ENCODE measurements at regions not wholly inside any gene's neighbourhood (a gene's known extent, or its start where the extent isn't known, plus 50 kb on each side); places are given as distances from the start of the nearest gene placed in this dataset.
"Not testable (repeated sequence)": the region's sequence is repeated elsewhere in the genome, so short reads cannot be mapped to it uniquely, and the experiment has no call there.

DNA sequence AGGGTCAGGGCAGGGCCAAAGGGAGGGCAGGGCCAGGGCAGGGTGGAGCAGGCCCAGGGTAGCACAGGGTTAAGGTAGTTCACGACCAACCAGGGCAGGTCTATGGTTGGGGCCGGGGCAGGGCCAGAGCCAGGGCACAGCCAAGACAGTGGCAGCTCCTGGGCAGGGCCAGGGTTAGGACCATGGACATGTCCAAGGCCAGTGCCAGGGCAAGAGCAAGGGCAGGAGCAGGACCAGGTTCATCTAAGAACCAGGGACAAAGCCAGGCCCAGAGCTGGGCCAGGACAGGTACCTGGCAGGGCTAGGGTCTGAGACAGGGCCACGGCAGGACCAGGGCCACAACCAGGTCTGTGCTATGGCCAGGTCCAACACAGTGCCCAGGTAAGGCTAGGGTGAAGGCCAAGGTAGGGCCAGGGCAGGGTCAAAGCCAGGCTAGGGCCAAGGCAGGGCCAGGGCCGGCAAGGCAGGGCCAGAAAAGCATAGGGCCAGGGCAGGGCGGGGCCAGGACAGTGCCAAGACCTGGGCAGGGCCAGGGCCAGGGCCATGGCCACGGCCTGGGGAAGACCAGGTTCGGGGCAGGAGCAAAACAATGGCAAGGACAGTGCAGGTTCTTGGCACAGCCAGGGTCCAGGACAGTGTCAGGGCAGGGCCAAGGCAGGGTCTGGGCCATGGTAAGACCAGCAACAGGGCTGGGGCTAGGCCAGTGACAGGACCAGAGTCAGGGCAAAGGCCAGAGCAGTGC, 2874.4 kb downstream of the RPIA start:
- H3K27ac ChIP-seq (ENCODE audit: insufficient read depth, low read length); H2AK5ac ChIP-seq (ENCODE audit: low read depth, low read length); H3K14ac ChIP-seq (replicated peaks; ENCODE audit: low read depth, low read length); in situ Hi-C loops (cut with MboI; ENCODE audit: low sequenced_read_pairs); H3K9me1 ChIP-seq (ENCODE audit: insufficient read depth, low read length); H4K91ac ChIP-seq (ENCODE audit: insufficient read depth, low read depth, low read length); H2BK5ac ChIP-seq (ENCODE audit: low read depth, low read length, poor library complexity, severe bottlenecking); H3K56ac ChIP-seq (ENCODE audit: extremely low read depth, insufficient read depth, low read length); H3K9me3 ChIP-seq (ENCODE audit: control insufficient read depth, insufficient read depth, low read length); H3K23ac ChIP-seq (ENCODE audit: low read depth, low read length); BruUV-seq (replicated peaks); H2AFZ ChIP-seq (replicated peaks; ENCODE audit: low read length, poor library complexity); H3K4me3 ChIP-seq (ENCODE audit: insufficient read depth, low read depth, low read length); H3K18ac ChIP-seq (ENCODE audit: low read depth, low read length); H4K20me1 ChIP-seq (ENCODE audit: insufficient read depth, low read length); DNase-seq; H4K5ac ChIP-seq (ENCODE audit: low read depth, low read length); H2AK9ac ChIP-seq (replicated peaks; ENCODE audit: low read depth, low read length, poor library complexity); H3K4me1 ChIP-seq (ENCODE audit: control insufficient read depth, insufficient read depth, low read length); H4K8ac ChIP-seq (ENCODE audit: low read depth in 2 of 2, low read length in 2 of 2); intact Hi-C loops (cut with micrococcal nuclease); H2BK15ac ChIP-seq (ENCODE audit: low read depth, low read length); H3K4me2 ChIP-seq (ENCODE audit: low read depth, low read length); H2BK120ac ChIP-seq (ENCODE audit: low read depth, low read length); ATAC-seq (ENCODE audit: low read depth); H3K36me3 ChIP-seq (ENCODE audit: control insufficient read depth, insufficient read depth, low read length); H2BK20ac ChIP-seq (ENCODE audit: low read depth, low read length); H3K4ac ChIP-seq (ENCODE audit: low read depth, low read length); H3K79me1 ChIP-seq (ENCODE audit: low read depth in 1 of 2, low read length in 2 of 2); dilution Hi-C loops (cut with HindIII; ENCODE audit: low sequenced_read_pairs, unreplicated experiment); H3K27me3 ChIP-seq (ENCODE audit: control insufficient read depth, insufficient read depth, low read length); POLR2A ChIA-PET (ENCODE audit: unreplicated experiment); CTCF ChIA-PET; H3K9ac ChIP-seq (ENCODE audit: low read depth, low read length): not testable (repeated sequence)
- no CpG with 5 or more reads among the region's 7 CpGs for WGBS, 2 experiments (ENCODE audit: extremely low coverage in 2 of 2, insufficient read length in 1 of 2)

DNA sequence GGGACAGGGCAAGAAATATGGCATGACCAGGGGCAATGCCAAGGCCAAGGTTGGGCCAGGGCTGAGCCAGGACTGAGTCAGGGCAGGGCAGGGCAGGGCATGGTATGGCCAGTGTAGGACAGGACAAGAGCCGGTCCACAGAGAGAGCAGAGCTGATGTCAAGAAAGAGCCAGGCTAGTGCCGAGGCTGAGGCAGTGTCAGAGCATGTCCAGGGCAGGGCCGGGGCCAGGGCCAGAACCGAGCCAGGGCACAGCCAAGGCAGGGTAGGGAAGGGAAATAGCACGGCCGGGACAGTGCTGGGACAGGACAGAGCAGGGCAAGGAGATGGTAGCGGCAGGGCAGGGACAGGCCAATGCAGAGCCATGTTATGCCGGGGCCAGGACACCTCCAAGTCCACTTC, 2875.1 kb downstream of the RPIA start:
- H3K4me3 ChIP-seq (ENCODE audit: insufficient read depth, low read depth, low read length); CTCF ChIA-PET; H3K36me3 ChIP-seq (ENCODE audit: control insufficient read depth, insufficient read depth, low read length); dilution Hi-C loops (cut with HindIII; ENCODE audit: low sequenced_read_pairs, unreplicated experiment); H2AFZ ChIP-seq (replicated peaks; ENCODE audit: low read length, poor library complexity); in situ Hi-C loops (cut with MboI; ENCODE audit: low sequenced_read_pairs); H2AK9ac ChIP-seq (replicated peaks; ENCODE audit: low read depth, low read length, poor library complexity); H3K9me1 ChIP-seq (ENCODE audit: insufficient read depth, low read length); H2AK5ac ChIP-seq (ENCODE audit: low read depth, low read length); intact Hi-C loops (cut with micrococcal nuclease); H3K56ac ChIP-seq (ENCODE audit: extremely low read depth, insufficient read depth, low read length); H3K23ac ChIP-seq (ENCODE audit: low read depth, low read length); H3K4me2 ChIP-seq (ENCODE audit: low read depth, low read length); POLR2A ChIA-PET (ENCODE audit: unreplicated experiment); H2BK20ac ChIP-seq (ENCODE audit: low read depth, low read length); H3K27me3 ChIP-seq (ENCODE audit: control insufficient read depth, insufficient read depth, low read length); H4K8ac ChIP-seq (ENCODE audit: low read depth in 2 of 2, low read length in 2 of 2); H3K9ac ChIP-seq (ENCODE audit: low read depth, low read length); DNase-seq; H2BK5ac ChIP-seq (ENCODE audit: low read depth, low read length, poor library complexity, severe bottlenecking); H4K91ac ChIP-seq (ENCODE audit: insufficient read depth, low read depth, low read length); ATAC-seq (ENCODE audit: low read depth); H2BK15ac ChIP-seq (ENCODE audit: low read depth, low read length); H3K18ac ChIP-seq (ENCODE audit: low read depth, low read length); H3K9me3 ChIP-seq (ENCODE audit: control insufficient read depth, insufficient read depth, low read length); H3K27ac ChIP-seq (ENCODE audit: insufficient read depth, low read length); H3K79me1 ChIP-seq (ENCODE audit: low read depth in 1 of 2, low read length in 2 of 2); H4K5ac ChIP-seq (ENCODE audit: low read depth, low read length); H2BK120ac ChIP-seq (ENCODE audit: low read depth, low read length); BruUV-seq (replicated peaks); H4K20me1 ChIP-seq (ENCODE audit: insufficient read depth, low read length); H3K14ac ChIP-seq (replicated peaks; ENCODE audit: low read depth, low read length); H3K4me1 ChIP-seq (ENCODE audit: control insufficient read depth, insufficient read depth, low read length); H3K4ac ChIP-seq (ENCODE audit: low read depth, low read length): not testable (repeated sequence)
- no CpG with 5 or more reads among the region's 8 CpGs for WGBS, 2 experiments (ENCODE audit: extremely low coverage in 2 of 2, insufficient read length in 1 of 2)

Data from IMR-90 (cell line).